ENCODE measurements at regions not wholly inside any gene's neighbourhood (a gene's known extent, or its start where the extent isn't known, plus 50 kb on each side); places are given as distances from the start of the nearest gene placed in this dataset.
"Not testable (repeated sequence)": the region's sequence is repeated elsewhere in the genome, so short reads cannot be mapped to it uniquely, and the experiment has no call there.

GRCh38 chr1:194071205-194071604, 884.8 kb upstream of the B3GALT2 start:
- no peaks in the 10 kb centered on the region for H3K36me3 ChIP-seq (ENCODE audit: control insufficient read depth, insufficient read depth, low read length)
- H3K4me1 ChIP-seq (ENCODE audit: control insufficient read depth, insufficient read depth, low read length, poor library complexity, severe bottlenecking), result no peaks in the 10 kb centered on the region
- H3K4me3 ChIP-seq (ENCODE audit: insufficient read depth, low read depth, low read length, poor library complexity, severe bottlenecking), result no peak overlapping the region
- H3K27ac ChIP-seq (ENCODE audit: insufficient read depth, low read length, poor library complexity, severe bottlenecking), result no peak overlapping the region
- H3K9me3 ChIP-seq (ENCODE audit: control insufficient read depth, low read length), result no peaks in the 10 kb centered on the region
- no peaks in the 10 kb centered on the region for H3K27me3 ChIP-seq (replicated peaks; ENCODE audit: control insufficient read depth, insufficient read depth, low read length, poor library complexity, severe bottlenecking)
- DNase-seq, result no peak

DNA sequence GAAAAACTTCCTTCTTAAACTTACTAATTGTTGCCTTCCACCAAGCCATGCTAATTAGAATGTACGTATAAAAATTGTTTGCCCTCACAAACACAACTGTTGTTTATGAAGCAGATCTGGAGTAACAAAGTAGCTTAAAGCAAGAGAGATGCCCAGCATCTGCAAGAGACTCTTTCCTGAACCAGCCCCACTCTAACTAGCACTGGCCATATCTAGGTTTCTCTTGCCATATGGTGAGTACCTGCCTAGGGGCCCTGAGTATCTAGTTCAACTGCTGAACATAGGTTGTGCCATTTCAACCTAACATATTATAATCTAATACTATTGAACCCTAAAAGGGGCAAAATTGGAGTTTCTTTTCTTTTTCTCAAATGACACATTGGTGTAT, 883.4 kb upstream of the B3GALT2 start:
- H3K36me3 ChIP-seq (ENCODE audit: control insufficient read depth, insufficient read depth, low read length), result no peaks in the 10 kb centered on the region
- no peaks in the 10 kb centered on the region for H3K9me3 ChIP-seq (ENCODE audit: control insufficient read depth, low read length)
- DNase-seq, result no peak
- no peaks in the 10 kb centered on the region for H3K27me3 ChIP-seq (replicated peaks; ENCODE audit: control insufficient read depth, insufficient read depth, low read length, poor library complexity, severe bottlenecking)
- H3K27ac ChIP-seq (ENCODE audit: insufficient read depth, low read length, poor library complexity, severe bottlenecking), result no peak overlapping the region
- H3K4me1 ChIP-seq (ENCODE audit: control insufficient read depth, insufficient read depth, low read length, poor library complexity, severe bottlenecking), result no peaks in the 10 kb centered on the region
- H3K4me3 ChIP-seq (ENCODE audit: insufficient read depth, low read depth, low read length, poor library complexity, severe bottlenecking), result no peak overlapping the region

GRCh38 chr1:194069168-194069830, 882.9 kb upstream of the B3GALT2 start:
- no peak overlapping the region for H3K4me3 ChIP-seq (ENCODE audit: insufficient read depth, low read depth, low read length, poor library complexity, severe bottlenecking)
- DNase-seq, result no peak
- H3K27me3 ChIP-seq (replicated peaks; ENCODE audit: control insufficient read depth, insufficient read depth, low read length, poor library complexity, severe bottlenecking), result no peaks in the 10 kb centered on the region
- no peaks in the 10 kb centered on the region for H3K36me3 ChIP-seq (ENCODE audit: control insufficient read depth, insufficient read depth, low read length)
- no peak overlapping the region for H3K27ac ChIP-seq (ENCODE audit: insufficient read depth, low read length, poor library complexity, severe bottlenecking)
- H3K4me1 ChIP-seq (ENCODE audit: control insufficient read depth, insufficient read depth, low read length, poor library complexity, severe bottlenecking), result no peaks in the 10 kb centered on the region
- no peaks in the 10 kb centered on the region for H3K9me3 ChIP-seq (ENCODE audit: control insufficient read depth, low read length)

GRCh38 chr1:194068446-194069167, 882.2 kb upstream of the B3GALT2 start:
- no peaks in the 10 kb centered on the region for H3K36me3 ChIP-seq (ENCODE audit: control insufficient read depth, insufficient read depth, low read length)
- H3K27ac ChIP-seq (ENCODE audit: insufficient read depth, low read length, poor library complexity, severe bottlenecking), result no peak overlapping the region
- no peaks in the 10 kb centered on the region for H3K27me3 ChIP-seq (replicated peaks; ENCODE audit: control insufficient read depth, insufficient read depth, low read length, poor library complexity, severe bottlenecking)
- H3K4me3 ChIP-seq (ENCODE audit: insufficient read depth, low read depth, low read length, poor library complexity, severe bottlenecking), result no peak overlapping the region
- no peaks in the 10 kb centered on the region for H3K9me3 ChIP-seq (ENCODE audit: control insufficient read depth, low read length)
- no peaks in the 10 kb centered on the region for H3K4me1 ChIP-seq (ENCODE audit: control insufficient read depth, insufficient read depth, low read length, poor library complexity, severe bottlenecking)
- DNase-seq, result no peak

DNA sequence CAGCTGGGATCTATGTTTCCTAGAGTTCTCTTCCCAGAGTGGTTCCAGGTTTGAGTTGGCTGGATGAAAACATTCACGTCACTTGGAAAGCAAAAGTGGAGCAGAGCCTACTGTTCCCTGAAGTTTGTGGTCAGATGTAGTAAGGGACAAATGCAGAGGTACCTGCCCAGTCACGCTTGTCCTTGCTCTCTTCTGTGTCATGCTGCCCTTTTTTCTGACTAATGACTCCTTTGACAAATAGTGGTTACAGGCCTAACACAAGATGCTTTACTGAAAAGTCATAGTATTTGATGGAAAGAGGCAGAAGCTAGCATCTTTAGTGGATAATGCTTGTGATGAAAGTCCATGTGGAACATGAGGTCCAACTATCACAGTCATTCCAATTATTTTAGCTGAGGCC, 881.4 kb upstream of the B3GALT2 start:
- Histone ChIP-seq H3K27me3 (replicated peaks; ENCODE audit: control insufficient read depth, insufficient read depth, low read length, poor library complexity, severe bottlenecking) (no peaks in the 10 kb centered on the region), H3K9me3 (ENCODE audit: control insufficient read depth, low read length) (no peaks in the 10 kb centered on the region), H3K4me1 (ENCODE audit: control insufficient read depth, insufficient read depth, low read length, poor library complexity, severe bottlenecking) (no peaks in the 10 kb centered on the region), H3K36me3 (ENCODE audit: control insufficient read depth, insufficient read depth, low read length) (no peaks in the 10 kb centered on the region), H3K27ac (ENCODE audit: insufficient read depth, low read length, poor library complexity, severe bottlenecking) (no peak overlapping the region), H3K4me3 (ENCODE audit: insufficient read depth, low read depth, low read length, poor library complexity, severe bottlenecking) (no peak overlapping the region)
- no peak for DNase-seq

- no peaks in the 10 kb centered on the region for H3K36me3 ChIP-seq (ENCODE audit: control insufficient read depth, insufficient read depth, low read length)
- H3K27ac ChIP-seq (ENCODE audit: insufficient read depth, low read length, poor library complexity, severe bottlenecking), result no peak overlapping the region
- DNase-seq, result no peak
- H3K4me1 ChIP-seq (ENCODE audit: control insufficient read depth, insufficient read depth, low read length, poor library complexity, severe bottlenecking), result peaks cover 4% of the 10 kb centered on the region
- no peaks in the 10 kb centered on the region for H3K27me3 ChIP-seq (replicated peaks; ENCODE audit: control insufficient read depth, insufficient read depth, low read length, poor library complexity, severe bottlenecking)
- no peak overlapping the region for H3K4me3 ChIP-seq (ENCODE audit: insufficient read depth, low read depth, low read length, poor library complexity, severe bottlenecking)
- H3K9me3 ChIP-seq (ENCODE audit: control insufficient read depth, low read length), result no peaks in the 10 kb centered on the region
Observed at GRCh38 chr1:194062962-194063361, 876.5 kb upstream of the B3GALT2 start.

GRCh38 chr1:194062526-194062925, 876.1 kb upstream of the B3GALT2 start:
- Histone ChIP-seq H3K9me3 (ENCODE audit: control insufficient read depth, low read length) (no peaks in the 10 kb centered on the region), H3K4me1 (ENCODE audit: control insufficient read depth, insufficient read depth, low read length, poor library complexity, severe bottlenecking) (peaks cover 5% of the 10 kb centered on the region), H3K4me3 (ENCODE audit: insufficient read depth, low read depth, low read length, poor library complexity, severe bottlenecking) (no peak overlapping the region), H3K27ac (ENCODE audit: insufficient read depth, low read length, poor library complexity, severe bottlenecking) (no peak overlapping the region), H3K27me3 (replicated peaks; ENCODE audit: control insufficient read depth, insufficient read depth, low read length, poor library complexity, severe bottlenecking) (no peaks in the 10 kb centered on the region), H3K36me3 (ENCODE audit: control insufficient read depth, insufficient read depth, low read length) (no peaks in the 10 kb centered on the region)
- DNase-seq, result no peak

DNA sequence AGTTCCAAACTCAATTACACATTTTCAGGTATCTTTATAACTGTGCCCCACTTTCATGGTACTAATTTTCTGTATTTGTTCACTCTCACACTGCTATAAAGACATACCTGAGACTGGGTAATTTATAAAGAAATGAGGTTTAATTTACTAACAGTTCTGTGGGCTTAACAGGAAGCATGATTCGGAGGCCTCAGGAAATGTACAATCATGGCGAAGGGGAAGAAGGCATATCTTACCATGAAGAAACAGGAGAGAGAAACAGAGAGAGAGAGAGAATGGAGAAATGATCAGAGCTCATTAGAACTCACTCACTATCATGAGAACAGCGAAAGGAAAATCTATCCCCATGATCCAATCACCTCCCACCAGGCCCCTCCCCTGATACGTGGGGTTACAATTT, 874.1 kb upstream of the B3GALT2 start:
- H3K9me3 ChIP-seq (ENCODE audit: control insufficient read depth, low read length), result no peaks in the 10 kb centered on the region
- H3K4me1 ChIP-seq (ENCODE audit: control insufficient read depth, insufficient read depth, low read length, poor library complexity, severe bottlenecking), result peaks cover 23% of the 10 kb centered on the region
- no peak overlapping the region for H3K27ac ChIP-seq (ENCODE audit: insufficient read depth, low read length, poor library complexity, severe bottlenecking)
- no peaks in the 10 kb centered on the region for H3K36me3 ChIP-seq (ENCODE audit: control insufficient read depth, insufficient read depth, low read length)
- DNase-seq, result no peak
- no peaks in the 10 kb centered on the region for H3K27me3 ChIP-seq (replicated peaks; ENCODE audit: control insufficient read depth, insufficient read depth, low read length, poor library complexity, severe bottlenecking)
- H3K4me3 ChIP-seq (ENCODE audit: insufficient read depth, low read depth, low read length, poor library complexity, severe bottlenecking), result no peak overlapping the region

DNA sequence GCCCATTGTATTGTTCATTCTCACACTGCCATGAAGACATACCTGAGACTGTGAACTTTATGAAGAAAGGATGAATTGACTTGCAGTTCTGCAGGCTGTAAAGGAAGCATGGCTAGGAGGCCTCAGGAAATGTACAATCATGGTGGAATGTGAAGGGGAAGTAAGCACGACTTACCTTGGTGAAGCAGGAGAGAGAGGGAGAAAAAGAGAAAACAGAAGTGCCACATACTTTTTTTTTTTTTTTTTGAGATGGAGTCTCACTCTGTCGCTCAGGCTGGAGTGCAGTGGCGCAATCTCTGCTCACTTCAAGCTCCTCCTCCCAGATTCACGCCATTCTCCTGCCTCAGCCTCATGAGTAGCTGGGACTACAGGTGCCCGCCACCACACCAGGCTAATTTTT, 871.9 kb upstream of the B3GALT2 start:
- not testable (repeated sequence) for DNase-seq; H3K27me3 ChIP-seq (replicated peaks; ENCODE audit: control insufficient read depth, insufficient read depth, low read length, poor library complexity, severe bottlenecking); H3K9me3 ChIP-seq (ENCODE audit: control insufficient read depth, low read length); H3K4me3 ChIP-seq (ENCODE audit: insufficient read depth, low read depth, low read length, poor library complexity, severe bottlenecking); H3K36me3 ChIP-seq (ENCODE audit: control insufficient read depth, insufficient read depth, low read length); H3K27ac ChIP-seq (ENCODE audit: insufficient read depth, low read length, poor library complexity, severe bottlenecking)
- H3K4me1 ChIP-seq (ENCODE audit: control insufficient read depth, insufficient read depth, low read length, poor library complexity, severe bottlenecking), result peaks cover 26% of the 10 kb centered on the region

GRCh38 chr1:194056169-194056568, 869.8 kb upstream of the B3GALT2 start:
- Histone ChIP-seq H3K27me3 (replicated peaks; ENCODE audit: control insufficient read depth, insufficient read depth, low read length, poor library complexity, severe bottlenecking) (no peaks in the 10 kb centered on the region), H3K9me3 (ENCODE audit: control insufficient read depth, low read length) (no peaks in the 10 kb centered on the region), H3K4me1 (ENCODE audit: control insufficient read depth, insufficient read depth, low read length, poor library complexity, severe bottlenecking) (peaks cover 39% of the 10 kb centered on the region), H3K4me3 (ENCODE audit: insufficient read depth, low read depth, low read length, poor library complexity, severe bottlenecking) (no peak overlapping the region), H3K27ac (ENCODE audit: insufficient read depth, low read length, poor library complexity, severe bottlenecking) (no peak overlapping the region), H3K36me3 (ENCODE audit: control insufficient read depth, insufficient read depth, low read length) (no peaks in the 10 kb centered on the region)
- DNase-seq, result no peak
